ENCODE measurements at regions not wholly inside any gene's neighbourhood (a gene's known extent, or its start where the extent isn't known, plus 50 kb on each side); places are given as distances from the start of the nearest gene placed in this dataset.

- Histone ChIP-seq H3K27me3 (ENCODE audit: insufficient read depth, low read length) (no peaks in the 10 kb centered on the region), H3K4me3 (ENCODE audit: low read length) (no peak overlapping the region), H3K9me3 (ENCODE audit: insufficient read depth, low read depth, low read length) (no peaks in the 10 kb centered on the region), H3K9ac (ENCODE audit: low read depth, low read length) (no peak overlapping the region), H3K36me3 (ENCODE audit: insufficient read depth, low read depth, low read length) (no peaks in the 10 kb centered on the region), H3K4me1 (ENCODE audit: insufficient read depth, low read length) (no peaks in the 10 kb centered on the region), H3K27ac (ENCODE audit: low read length) (no peak overlapping the region)
These were observed 198.2 kb upstream of the ROBO2 start for GRCh38 chr3:76841747-76842146.

DNA sequence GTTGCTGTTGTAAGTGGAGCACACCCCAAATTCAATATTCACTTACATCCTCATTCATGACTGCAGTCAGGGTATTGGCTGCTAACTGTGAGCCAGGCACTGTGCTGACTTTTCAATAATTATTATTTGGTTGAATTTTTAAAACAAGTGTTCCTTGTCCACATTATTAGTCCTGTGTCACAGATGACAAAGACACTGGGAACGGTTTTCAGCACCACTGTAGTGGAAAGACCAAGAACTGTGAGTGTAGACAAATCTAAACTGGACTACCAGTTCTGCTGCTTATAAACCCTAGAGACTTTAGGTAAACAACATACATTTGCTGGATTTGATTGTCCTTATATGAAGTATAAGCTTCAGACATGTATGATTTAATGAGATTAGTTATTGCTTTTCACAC, 197.7 kb upstream of the ROBO2 start:
- no peak overlapping the region for H3K9ac ChIP-seq (ENCODE audit: low read depth, low read length)
- no peaks in the 10 kb centered on the region for H3K27me3 ChIP-seq (ENCODE audit: insufficient read depth, low read length)
- no peaks in the 10 kb centered on the region for H3K4me1 ChIP-seq (ENCODE audit: insufficient read depth, low read length)
- H3K27ac ChIP-seq (ENCODE audit: low read length), result no peak overlapping the region
- H3K4me3 ChIP-seq (ENCODE audit: low read length), result no peak overlapping the region
- H3K36me3 ChIP-seq (ENCODE audit: insufficient read depth, low read depth, low read length), result no peaks in the 10 kb centered on the region
- no peaks in the 10 kb centered on the region for H3K9me3 ChIP-seq (ENCODE audit: insufficient read depth, low read depth, low read length)

DNA sequence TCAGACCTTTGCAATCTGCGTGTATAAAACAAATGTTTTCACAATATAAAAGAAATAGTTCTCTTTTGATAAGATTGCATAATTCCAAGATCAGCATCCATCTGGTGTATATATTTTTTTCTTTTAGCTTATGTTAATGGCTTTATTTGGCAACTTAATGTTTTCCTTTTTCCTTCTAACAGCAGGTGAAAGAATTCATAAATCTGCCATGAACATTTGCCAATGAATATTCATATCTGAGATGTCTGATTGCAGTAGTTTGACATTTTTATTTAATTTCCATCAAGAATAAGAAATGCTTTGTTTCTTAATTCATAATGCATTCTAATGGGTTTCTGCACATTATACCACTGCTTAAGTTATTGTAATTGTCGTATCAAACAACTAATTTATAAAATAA, 184.4 kb upstream of the ROBO2 start:
- Histone ChIP-seq H3K9ac (ENCODE audit: low read depth, low read length) (no peak overlapping the region), H3K9me3 (ENCODE audit: insufficient read depth, low read depth, low read length) (no peaks in the 10 kb centered on the region), H3K36me3 (ENCODE audit: insufficient read depth, low read depth, low read length) (no peaks in the 10 kb centered on the region), H3K4me3 (ENCODE audit: low read length) (no peak overlapping the region), H3K27me3 (ENCODE audit: insufficient read depth, low read length) (no peaks in the 10 kb centered on the region), H3K4me1 (ENCODE audit: insufficient read depth, low read length) (no peaks in the 10 kb centered on the region), H3K27ac (ENCODE audit: low read length) (no peak overlapping the region)

DNA sequence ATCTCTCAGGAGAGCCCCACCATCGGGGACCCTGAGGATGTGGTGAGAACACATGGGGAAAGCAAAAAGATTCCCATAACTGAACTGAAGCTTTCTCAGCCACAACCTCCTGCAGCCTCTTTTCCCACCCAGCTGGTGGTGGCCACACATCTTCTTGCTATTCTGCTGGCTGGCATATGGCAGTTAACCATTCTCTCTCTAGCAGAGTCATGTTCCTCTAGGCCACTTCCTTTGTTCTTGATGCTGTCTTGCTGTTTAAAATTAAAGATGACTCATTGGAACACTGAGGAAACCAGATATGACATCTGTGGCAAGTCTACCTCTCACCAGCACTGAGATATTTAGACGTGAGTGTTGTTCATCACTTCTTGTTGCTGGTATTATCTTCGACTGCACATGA, 180.3 kb upstream of the ROBO2 start:
- Histone ChIP-seq H3K9ac (ENCODE audit: low read depth, low read length) (no peak overlapping the region), H3K4me3 (ENCODE audit: low read length) (no peak overlapping the region), H3K36me3 (ENCODE audit: insufficient read depth, low read depth, low read length) (no peaks in the 10 kb centered on the region), H3K9me3 (ENCODE audit: insufficient read depth, low read depth, low read length) (no peaks in the 10 kb centered on the region), H3K4me1 (ENCODE audit: insufficient read depth, low read length) (no peaks in the 10 kb centered on the region), H3K27ac (ENCODE audit: low read length) (no peak overlapping the region), H3K27me3 (ENCODE audit: insufficient read depth, low read length) (no peaks in the 10 kb centered on the region)

DNA sequence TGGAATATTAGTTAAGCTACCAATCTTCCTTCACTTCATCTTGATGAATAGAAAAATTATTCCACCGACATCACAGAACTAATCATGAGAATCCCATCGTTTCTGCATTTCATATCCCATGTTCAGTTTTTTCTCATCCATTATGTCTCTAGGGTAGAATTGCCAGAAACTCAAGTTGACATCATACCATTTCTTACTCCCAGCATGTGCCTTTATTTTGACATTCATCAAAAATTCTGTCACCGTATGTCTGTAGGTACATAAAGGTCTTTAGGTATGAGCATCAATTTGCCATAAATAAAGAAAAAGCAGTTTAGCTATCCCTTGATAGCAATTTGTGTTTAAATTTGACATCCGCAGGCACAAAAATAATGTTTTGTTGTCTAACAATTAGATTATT, 175.5 kb upstream of the ROBO2 start:
- no peaks in the 10 kb centered on the region for H3K9me3 ChIP-seq (ENCODE audit: insufficient read depth, low read depth, low read length)
- no peaks in the 10 kb centered on the region for H3K36me3 ChIP-seq (ENCODE audit: insufficient read depth, low read depth, low read length)
- H3K9ac ChIP-seq (ENCODE audit: low read depth, low read length), result no peak overlapping the region
- no peaks in the 10 kb centered on the region for H3K27me3 ChIP-seq (ENCODE audit: insufficient read depth, low read length)
- H3K27ac ChIP-seq (ENCODE audit: low read length), result no peak overlapping the region
- no peaks in the 10 kb centered on the region for H3K4me1 ChIP-seq (ENCODE audit: insufficient read depth, low read length)
- H3K4me3 ChIP-seq (ENCODE audit: low read length), result no peak overlapping the region

GRCh38 chr3:76866729-76867408, 173.0 kb upstream of the ROBO2 start:
- no peaks in the 10 kb centered on the region for H3K27me3 ChIP-seq (ENCODE audit: insufficient read depth, low read length)
- no peaks in the 10 kb centered on the region for H3K4me1 ChIP-seq (ENCODE audit: insufficient read depth, low read length)
- H3K4me3 ChIP-seq (ENCODE audit: low read length), result no peak overlapping the region
- H3K9ac ChIP-seq (ENCODE audit: low read depth, low read length), result no peak overlapping the region
- no peaks in the 10 kb centered on the region for H3K9me3 ChIP-seq (ENCODE audit: insufficient read depth, low read depth, low read length)
- H3K36me3 ChIP-seq (ENCODE audit: insufficient read depth, low read depth, low read length), result no peaks in the 10 kb centered on the region
- no peak overlapping the region for H3K27ac ChIP-seq (ENCODE audit: low read length)

GRCh38 chr3:76869726-76870384, 170.0 kb upstream of the ROBO2 start:
- Histone ChIP-seq H3K27ac (ENCODE audit: low read length) (no peak overlapping the region), H3K27me3 (ENCODE audit: insufficient read depth, low read length) (no peaks in the 10 kb centered on the region), H3K9ac (ENCODE audit: low read depth, low read length) (no peak overlapping the region), H3K36me3 (ENCODE audit: insufficient read depth, low read depth, low read length) (no peaks in the 10 kb centered on the region), H3K4me3 (ENCODE audit: low read length) (no peak overlapping the region), H3K9me3 (ENCODE audit: insufficient read depth, low read depth, low read length) (no peaks in the 10 kb centered on the region), H3K4me1 (ENCODE audit: insufficient read depth, low read length) (no peaks in the 10 kb centered on the region)

GRCh38 chr3:76871655-76872054, 168.2 kb upstream of the ROBO2 start:
- Histone ChIP-seq H3K27me3 (ENCODE audit: insufficient read depth, low read length) (no peaks in the 10 kb centered on the region), H3K9ac (ENCODE audit: low read depth, low read length) (no peak overlapping the region), H3K36me3 (ENCODE audit: insufficient read depth, low read depth, low read length) (no peaks in the 10 kb centered on the region), H3K27ac (ENCODE audit: low read length) (no peak overlapping the region), H3K4me1 (ENCODE audit: insufficient read depth, low read length) (no peaks in the 10 kb centered on the region), H3K4me3 (ENCODE audit: low read length) (no peak overlapping the region), H3K9me3 (ENCODE audit: insufficient read depth, low read depth, low read length) (no peaks in the 10 kb centered on the region)

DNA sequence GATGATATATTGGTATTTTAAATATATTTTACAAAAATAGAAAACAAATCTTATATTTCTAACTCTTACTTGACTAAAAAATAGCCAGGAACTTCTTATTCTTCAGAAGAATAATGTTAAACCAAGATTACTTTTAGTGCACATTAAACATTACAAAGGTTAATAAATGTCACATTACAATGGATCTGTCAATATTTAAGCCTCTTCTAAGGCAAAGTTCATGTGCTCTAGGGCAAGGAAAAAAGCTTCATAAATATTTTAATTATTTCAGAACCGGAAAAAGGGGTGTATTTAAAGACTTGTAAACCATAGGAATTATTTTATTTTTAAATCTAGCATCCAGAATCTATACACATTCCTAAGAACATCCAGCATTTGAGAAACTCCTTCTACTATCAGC, 166.9 kb upstream of the ROBO2 start:
- Histone ChIP-seq H3K27me3 (ENCODE audit: insufficient read depth, low read length) (no peaks in the 10 kb centered on the region), H3K36me3 (ENCODE audit: insufficient read depth, low read depth, low read length) (no peaks in the 10 kb centered on the region), H3K9me3 (ENCODE audit: insufficient read depth, low read depth, low read length) (no peaks in the 10 kb centered on the region), H3K9ac (ENCODE audit: low read depth, low read length) (no peak overlapping the region), H3K27ac (ENCODE audit: low read length) (no peak overlapping the region), H3K4me3 (ENCODE audit: low read length) (no peak overlapping the region), H3K4me1 (ENCODE audit: insufficient read depth, low read length) (no peaks in the 10 kb centered on the region)

DNA sequence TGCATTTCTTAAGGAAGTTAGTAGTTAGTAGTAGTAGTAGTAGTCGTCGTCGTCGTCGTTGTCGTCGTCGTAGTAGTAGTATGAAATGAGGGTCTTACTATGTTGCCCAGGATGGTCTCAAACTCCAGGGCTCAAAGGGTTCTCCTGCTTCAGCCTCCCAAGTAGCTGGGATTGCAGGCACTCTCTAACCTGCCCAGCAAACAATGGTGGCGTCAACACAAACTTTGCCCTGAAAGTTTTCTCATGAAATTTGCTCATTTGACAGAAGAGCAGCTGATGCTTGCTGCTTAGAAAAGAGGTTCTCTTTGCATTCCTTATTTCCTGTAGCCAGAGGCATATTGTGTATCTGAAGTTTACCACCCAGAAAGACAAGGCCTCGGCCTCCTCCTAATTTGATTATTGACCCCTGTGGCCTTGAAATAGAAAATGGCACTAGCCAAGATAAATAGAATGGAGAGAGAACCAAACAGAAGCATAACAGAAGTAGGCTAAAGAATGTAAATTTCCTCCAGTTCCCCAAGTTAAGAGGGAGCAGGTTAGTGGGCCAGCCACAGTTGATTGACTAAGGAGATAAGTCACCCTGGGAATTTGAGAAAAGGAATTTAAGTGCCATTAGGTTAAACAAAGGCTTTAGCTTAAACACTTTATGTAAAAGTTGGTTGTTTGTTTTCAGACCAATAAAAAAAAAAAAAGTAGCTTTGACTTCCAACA, 166.2 kb upstream of the ROBO2 start:
- Histone ChIP-seq H3K4me1 (ENCODE audit: insufficient read depth, low read length) (no peaks in the 10 kb centered on the region), H3K9ac (ENCODE audit: low read depth, low read length) (no peak overlapping the region), H3K9me3 (ENCODE audit: insufficient read depth, low read depth, low read length) (no peaks in the 10 kb centered on the region), H3K36me3 (ENCODE audit: insufficient read depth, low read depth, low read length) (no peaks in the 10 kb centered on the region), H3K27me3 (ENCODE audit: insufficient read depth, low read length) (no peaks in the 10 kb centered on the region), H3K27ac (ENCODE audit: low read length) (no peak overlapping the region), H3K4me3 (ENCODE audit: low read length) (no peak overlapping the region)

DNA sequence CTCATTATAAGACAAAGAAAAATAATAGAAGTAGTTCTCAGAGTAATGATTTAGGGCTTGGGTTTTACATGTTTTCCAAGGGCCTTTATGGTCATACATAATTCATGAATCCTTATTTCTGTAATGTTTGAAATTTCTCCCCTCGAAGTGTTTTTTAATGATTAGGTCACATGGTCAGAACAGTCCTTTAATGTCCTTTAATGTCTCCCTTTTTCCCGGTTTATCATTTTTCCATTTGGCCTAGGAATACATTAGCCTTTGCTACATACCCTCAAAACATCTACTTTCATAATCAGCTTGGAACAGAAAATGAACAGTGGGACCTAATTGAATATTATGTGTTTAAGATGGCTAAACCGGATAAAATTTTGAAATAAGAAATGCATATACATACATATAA, 159.9 kb upstream of the ROBO2 start:
- Histone ChIP-seq H3K27me3 (ENCODE audit: insufficient read depth, low read length) (no peaks in the 10 kb centered on the region), H3K27ac (ENCODE audit: low read length) (no peak overlapping the region), H3K9ac (ENCODE audit: low read depth, low read length) (no peak overlapping the region), H3K4me3 (ENCODE audit: low read length) (no peak overlapping the region), H3K4me1 (ENCODE audit: insufficient read depth, low read length) (no peaks in the 10 kb centered on the region), H3K36me3 (ENCODE audit: insufficient read depth, low read depth, low read length) (no peaks in the 10 kb centered on the region), H3K9me3 (ENCODE audit: insufficient read depth, low read depth, low read length) (no peaks in the 10 kb centered on the region)

Measured in iPS-20b (cell line).